Astrocyte of the spinal cord (primary cell): ENCODE measurements at regions not wholly inside any gene's neighbourhood (a gene's known extent, or its start where the extent isn't known, plus 50 kb on each side); places are given as distances from the start of the nearest gene placed in this dataset.

Source experiments
- DNase-seq: peaks from one replicate; pipeline ENCODE4 v3.0.0; 2011; ENCODE audit warnings: low read depth, low spot score
- H3K4me3 ChIP-seq: 2 replicates; pipeline ENCODE4 v1.5.1; 2011; ENCODE audit warnings: low read depth, mild to moderate bottlenecking, low read length, moderate library complexity
- in situ Hi-C: cut with HindIII; loops from 2 replicates; pipeline ENCODE4 v1.10.0; 2017; ENCODE audit warnings: low sequenced_read_pairs
- TF ChIP-seq, protein P1 (sequence below): IDR thresholded peaks from 2 replicates; pipeline ENCODE4 v1.5.1; 2012; ENCODE audit warnings: low read depth, mild to moderate bottlenecking, low read length, inconsistent platforms

GRCh38 chr17:74061758-74062157, 141.7 kb upstream of the RPL38 start:
- TF ChIP-seq, protein P1, sequence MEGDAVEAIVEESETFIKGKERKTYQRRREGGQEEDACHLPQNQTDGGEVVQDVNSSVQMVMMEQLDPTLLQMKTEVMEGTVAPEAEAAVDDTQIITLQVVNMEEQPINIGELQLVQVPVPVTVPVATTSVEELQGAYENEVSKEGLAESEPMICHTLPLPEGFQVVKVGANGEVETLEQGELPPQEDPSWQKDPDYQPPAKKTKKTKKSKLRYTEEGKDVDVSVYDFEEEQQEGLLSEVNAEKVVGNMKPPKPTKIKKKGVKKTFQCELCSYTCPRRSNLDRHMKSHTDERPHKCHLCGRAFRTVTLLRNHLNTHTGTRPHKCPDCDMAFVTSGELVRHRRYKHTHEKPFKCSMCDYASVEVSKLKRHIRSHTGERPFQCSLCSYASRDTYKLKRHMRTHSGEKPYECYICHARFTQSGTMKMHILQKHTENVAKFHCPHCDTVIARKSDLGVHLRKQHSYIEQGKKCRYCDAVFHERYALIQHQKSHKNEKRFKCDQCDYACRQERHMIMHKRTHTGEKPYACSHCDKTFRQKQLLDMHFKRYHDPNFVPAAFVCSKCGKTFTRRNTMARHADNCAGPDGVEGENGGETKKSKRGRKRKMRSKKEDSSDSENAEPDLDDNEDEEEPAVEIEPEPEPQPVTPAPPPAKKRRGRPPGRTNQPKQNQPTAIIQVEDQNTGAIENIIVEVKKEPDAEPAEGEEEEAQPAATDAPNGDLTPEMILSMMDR = no peak
- no peak overlapping the region for H3K4me3 ChIP-seq
- no peak for DNase-seq
- in situ Hi-C loops = no loop called here

DNA sequence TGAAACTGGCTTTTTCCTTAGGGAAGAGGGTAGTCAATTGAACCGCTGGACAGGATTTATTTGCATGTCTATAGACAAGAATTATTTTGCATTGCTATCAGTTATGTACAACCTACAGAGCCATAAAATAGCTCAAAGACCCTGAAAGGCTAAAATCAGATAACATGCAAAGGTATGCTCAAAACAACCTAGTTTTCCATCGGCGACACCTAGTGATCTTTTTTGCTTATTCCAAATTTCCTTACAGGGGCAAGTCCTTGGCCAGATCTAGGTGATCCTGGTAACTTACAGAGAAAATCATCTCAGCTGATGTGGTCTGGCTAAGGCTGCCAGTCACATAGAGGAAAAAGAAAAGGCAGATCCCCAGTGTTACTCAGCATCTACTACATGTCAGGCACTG, 141.2 kb upstream of the RPL38 start:
- no peak for DNase-seq
- in situ Hi-C loops = no loop called here
- TF ChIP-seq, protein P1 = no peak
- H3K4me3 ChIP-seq = no peak overlapping the region

DNA sequence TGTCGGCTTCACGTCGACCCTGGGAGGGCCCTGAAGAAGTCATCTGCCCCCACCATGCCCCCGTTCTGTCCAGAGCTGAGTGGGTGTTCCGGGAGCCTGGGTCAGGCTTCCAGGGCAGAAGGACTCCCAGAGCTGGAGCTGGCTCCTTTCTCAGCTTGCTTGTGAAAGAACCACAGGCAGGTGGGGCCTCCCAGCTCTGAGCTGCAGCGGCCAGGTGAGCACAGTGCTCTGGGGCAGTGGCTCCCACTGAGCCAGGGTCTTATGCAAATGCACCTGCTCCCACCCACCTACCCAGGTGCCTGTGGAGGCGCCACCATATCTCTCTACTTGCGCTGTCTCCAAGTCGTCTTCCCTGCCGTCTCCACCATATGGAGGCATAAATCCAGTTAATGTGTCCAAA, 140.0 kb upstream of the RPL38 start:
- no peak for DNase-seq
- in situ Hi-C loops = no loop called here

DNA sequence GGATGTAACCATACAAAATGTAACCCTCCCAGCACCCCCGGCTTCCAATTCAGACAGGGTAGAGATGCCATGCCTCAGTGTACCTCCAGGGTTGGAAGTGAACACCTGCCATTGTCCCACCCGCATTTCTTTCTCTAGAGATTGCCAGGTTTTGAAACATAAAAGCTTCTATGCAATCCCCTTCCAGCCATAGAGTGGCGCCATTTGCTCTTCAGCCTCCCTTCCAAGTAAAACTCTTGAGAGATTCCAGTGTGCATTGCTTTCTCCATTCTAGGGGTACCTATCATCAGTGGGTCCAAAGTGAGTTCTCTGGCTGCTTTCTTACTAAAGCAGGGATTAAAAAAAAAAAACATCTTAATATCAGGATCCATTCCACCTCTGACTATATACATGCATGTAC, 133.1 kb upstream of the RPL38 start:
- H3K4me3 ChIP-seq = no peak overlapping the region
- TF ChIP-seq, protein P1 = no peak
- in situ Hi-C loops = no loop called here
- DNase-seq = no peak

More for the DNA sequence above, 140.0 kb upstream of the RPL38 start:
- TF ChIP-seq, protein P1 = no peak
- H3K4me3 ChIP-seq = no peak overlapping the region

GRCh38 chr17:74070998-74071679, 132.3 kb upstream of the RPL38 start:
- in situ Hi-C loops = no loop called here
- DNase-seq = no peak
- TF ChIP-seq, protein P1 = no peak
- no peak overlapping the region for H3K4me3 ChIP-seq

GRCh38 chr17:74072340-74072739, 131.1 kb upstream of the RPL38 start:
- no peak for DNase-seq
- in situ Hi-C loops = no loop called here
- TF ChIP-seq, protein P1 = no peak
- H3K4me3 ChIP-seq = no peak overlapping the region

DNA sequence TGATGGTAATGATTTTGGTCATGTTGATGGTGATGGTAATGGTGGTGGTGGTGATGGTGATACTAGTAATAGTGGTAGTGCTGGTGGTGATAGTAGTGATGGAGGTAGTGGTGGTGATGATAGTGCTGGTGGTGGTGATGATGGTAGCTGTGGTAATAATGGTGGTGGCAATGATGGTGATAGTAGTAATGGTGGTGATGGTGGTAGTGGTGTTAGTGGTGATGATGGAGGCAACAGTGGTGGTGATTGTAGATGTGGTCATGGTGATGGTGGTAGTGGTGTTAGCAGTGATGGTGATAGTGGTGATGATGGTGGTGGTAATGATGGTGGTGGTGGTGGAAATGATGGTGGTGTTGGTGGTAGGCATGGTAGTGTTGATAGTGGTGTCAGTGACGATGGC, 127.0 kb upstream of the RPL38 start:
- H3K4me3 ChIP-seq = no peak overlapping the region
- TF ChIP-seq, protein P1 = no peak
- no peak for DNase-seq
- in situ Hi-C loops = no loop called here
